SU-DHL-6 (cell line): ENCODE measurements at regions not wholly inside any gene's neighbourhood (a gene's known extent, or its start where the extent isn't known, plus 50 kb on each side); places are given as distances from the start of the nearest gene placed in this dataset.

ENCODE experiments used
- H2AFZ ChIP-seq: fragments of 200-600 bp; sonication (generic); 2 replicates; pipeline ENCODE4 v1.6.1; 2014; ENCODE audit warnings: low read depth, mild to moderate bottlenecking, moderate library complexity, mixed read lengths, antibody characterized with exemption, low read length; ENCODE audit not compliant: severe bottlenecking
- H3F3A ChIP-seq: fragments of 200-600 bp; shearing (Covaris generic); 2 replicates; pipeline ENCODE4 v1.6.0; 2016; ENCODE audit warnings: antibody characterized with exemption, mild to moderate bottlenecking; ENCODE audit not compliant: insufficient read depth
- H3K27ac ChIP-seq: fragments of 200-600 bp; sonication (generic); 2 replicates; pipeline ENCODE4 v1.5.1; 2016; ENCODE audit warnings: low read depth, mild to moderate bottlenecking, low read length, moderate library complexity, mixed read lengths
- H3K27me3 ChIP-seq: fragments of 200-600 bp; sonication (generic), shearing (Covaris generic); 2 replicates; pipeline ENCODE4 v1.6.0; 2014; ENCODE audit warnings: mild to moderate bottlenecking, low read length
- H3K36me3 ChIP-seq: fragments of 200-600 bp; sonication (generic); 2 replicates; pipeline ENCODE4 v1.6.1; 2014; ENCODE audit warnings: mild to moderate bottlenecking, low read length, mixed read lengths
- H3K4me2 ChIP-seq: fragments of 300-600, 200-600 bp; shearing (Covaris generic), sonication (generic); 2 replicates; pipeline ENCODE4 v1.6.0; 2014; ENCODE audit warnings: low read length, low read depth, mild to moderate bottlenecking; ENCODE audit not compliant: poor library complexity, severe bottlenecking
- H3K4me3 ChIP-seq: fragments of 200-600 bp; sonication (generic); 2 replicates; pipeline ENCODE4 v1.5.1; 2014; ENCODE audit warnings: antibody characterized with exemption, low read length, mild to moderate bottlenecking, mixed read lengths; ENCODE audit not compliant: insufficient read depth, poor library complexity, severe bottlenecking
- H3K79me2 ChIP-seq: fragments of 200-600 bp; sonication (generic); 2 replicates; pipeline ENCODE4 v1.6.1; 2014; ENCODE audit warnings: mild to moderate bottlenecking, low read length, moderate library complexity; ENCODE audit not compliant: insufficient read depth
- H3K9ac ChIP-seq: fragments of 200-600 bp; sonication (generic); 2 replicates; pipeline ENCODE4 v1.7.0; 2014; ENCODE audit warnings: mild to moderate bottlenecking, low read length
- H3K9me2 ChIP-seq: fragments of 200-600 bp; sonication (generic); replicated peaks from 2 replicates; pipeline ENCODE4 v1.6.1; 2014; ENCODE audit warnings: low read length; ENCODE audit not compliant: insufficient read depth
- H3K9me3 ChIP-seq: fragments of 200-600 bp; sonication (generic); 2 replicates; pipeline ENCODE4 v1.6.1; 2014; ENCODE audit warnings: low read length, mixed read lengths; ENCODE audit not compliant: insufficient read depth
- H4K20me1 ChIP-seq: fragments of 200-600 bp; sonication (generic); 2 replicates; pipeline ENCODE4 v1.6.1; 2014; ENCODE audit warnings: low read depth, mild to moderate bottlenecking, antibody characterized with exemption, low read length, moderate library complexity, mixed read lengths
- CTCF ChIP-seq: fragments of 200-600 bp; sonication (generic); IDR thresholded peaks from one replicate; pipeline ENCODE4 v1.5.1; 2017; ENCODE audit warnings: antibody characterized with exemption, mild to moderate bottlenecking, low read length, moderate library complexity; ENCODE audit not compliant: insufficient read depth, poor library complexity, severe bottlenecking
- EZH2phosphoT487 ChIP-seq: fragments of 200-600 bp; sonication (generic), shearing (Covaris generic); conservative IDR thresholded peaks from 2 replicates; pipeline ENCODE4 v1.6.1; 2018; ENCODE audit warnings: mild to moderate bottlenecking, antibody characterized with exemption, low read length, moderate library complexity, mixed read lengths

DNA sequence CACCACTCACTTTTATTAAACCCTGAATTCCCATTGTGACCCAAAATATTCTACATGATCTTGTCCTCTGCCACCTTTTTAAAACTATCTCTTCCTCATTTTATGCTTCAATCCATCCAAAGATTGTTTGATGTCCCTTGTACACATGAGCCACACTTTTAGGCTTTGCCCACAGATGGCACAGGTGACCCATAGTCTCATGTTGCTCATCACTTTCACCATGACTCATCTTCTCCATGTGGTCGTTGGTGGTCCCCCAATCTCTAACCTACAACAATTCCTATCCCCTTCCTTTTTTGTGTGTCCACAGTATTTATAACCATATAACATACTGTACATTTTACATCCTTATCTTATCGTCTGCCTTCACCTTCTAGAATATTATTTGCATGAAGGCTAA, 271.5 kb upstream of the ZWINT start:
- no peak overlapping the region for H2AFZ ChIP-seq
- no peaks in the 10 kb centered on the region for H4K20me1 ChIP-seq
- H3K36me3 ChIP-seq, result no peaks in the 10 kb centered on the region
- H3K27me3 ChIP-seq, result no peaks in the 10 kb centered on the region
- H3K4me3 ChIP-seq, result no peak overlapping the region
- no peaks in the 10 kb centered on the region for H3K9me3 ChIP-seq
- TF ChIP-seq EZH2phosphoT487 (no peak), CTCF (no peak)
- H3K4me2 ChIP-seq, result no peak overlapping the region
- H3K9me2 ChIP-seq, result no peaks in the 10 kb centered on the region
- H3K27ac ChIP-seq, result no peak overlapping the region
- H3K9ac ChIP-seq, result no peak overlapping the region
- H3F3A ChIP-seq, result no peaks in the 10 kb centered on the region
- H3K79me2 ChIP-seq, result no peaks in the 10 kb centered on the region

DNA sequence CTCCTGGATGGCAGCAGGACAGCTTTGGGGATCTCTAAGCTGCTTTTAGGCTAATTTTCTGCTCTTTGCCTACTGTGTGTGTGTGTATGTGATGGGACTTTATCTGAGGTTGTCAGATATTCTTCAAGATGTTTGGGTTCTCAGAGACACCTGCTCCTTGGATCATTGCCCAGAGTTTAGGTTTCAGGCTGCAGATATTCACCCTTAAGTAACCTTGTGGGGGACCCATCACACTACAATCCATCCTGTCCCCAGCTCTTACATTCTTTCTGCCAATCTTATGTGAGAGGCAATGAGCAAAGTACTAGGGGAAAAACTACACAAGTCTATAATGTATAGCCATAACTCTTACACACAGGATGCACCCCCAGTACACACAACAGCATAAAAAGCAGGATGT, 263.0 kb upstream of the ZWINT start:
- H2AFZ ChIP-seq, result no peak overlapping the region
- H3K36me3 ChIP-seq, result no peaks in the 10 kb centered on the region
- H3K9me3 ChIP-seq, result no peaks in the 10 kb centered on the region
- H3F3A ChIP-seq, result no peaks in the 10 kb centered on the region
- no peak overlapping the region for H3K4me2 ChIP-seq
- H3K27ac ChIP-seq, result no peak overlapping the region
- H4K20me1 ChIP-seq, result no peaks in the 10 kb centered on the region
- no peaks in the 10 kb centered on the region for H3K9me2 ChIP-seq
- no peak for TF ChIP-seq CTCF
- TF ChIP-seq EZH2phosphoT487, result no peak
- no peak overlapping the region for H3K4me3 ChIP-seq
- no peak overlapping the region for H3K9ac ChIP-seq
- H3K27me3 ChIP-seq, result no peaks in the 10 kb centered on the region
- no peaks in the 10 kb centered on the region for H3K79me2 ChIP-seq

- TF ChIP-seq CTCF (no peak), EZH2phosphoT487 (no peak)
Observed at GRCh38 chr10:56623064-56623463, 262.0 kb upstream of the ZWINT start.

More at GRCh38 chr10:56623064-56623463, 262.0 kb upstream of the ZWINT start:
- H3K36me3 ChIP-seq, result no peaks in the 10 kb centered on the region
- H3K4me3 ChIP-seq, result no peak overlapping the region
- no peak overlapping the region for H3K27ac ChIP-seq
- H3K9me3 ChIP-seq, result no peaks in the 10 kb centered on the region
- H3F3A ChIP-seq, result no peaks in the 10 kb centered on the region
- H4K20me1 ChIP-seq, result no peaks in the 10 kb centered on the region
- no peak overlapping the region for H3K9ac ChIP-seq
- H2AFZ ChIP-seq, result no peak overlapping the region
- peak overlapping the region; percentile 51 for H3K4me2 ChIP-seq
- H3K79me2 ChIP-seq, result no peaks in the 10 kb centered on the region
- no peaks in the 10 kb centered on the region for H3K27me3 ChIP-seq
- no peaks in the 10 kb centered on the region for H3K9me2 ChIP-seq
